Stimulated activated CD4-positive, alpha-beta T cell treated with anti-CD3 and anti-CD28 coated beads, Interleukin-4, amount 100 ng/mL, for 24 hours (primary cell): ENCODE measurements at regions not wholly inside any gene's neighbourhood (a gene's known extent, or its start where the extent isn't known, plus 50 kb on each side); places are given as distances from the start of the nearest gene placed in this dataset.
"Not testable (repeated sequence)": the region's sequence is repeated elsewhere in the genome, so short reads cannot be mapped to it uniquely, and the experiment has no call there.

Source experiments
- DNase-seq: peaks from one replicate; pipeline ENCODE4 v3.0.0-alpha.2; 2020

DNA sequence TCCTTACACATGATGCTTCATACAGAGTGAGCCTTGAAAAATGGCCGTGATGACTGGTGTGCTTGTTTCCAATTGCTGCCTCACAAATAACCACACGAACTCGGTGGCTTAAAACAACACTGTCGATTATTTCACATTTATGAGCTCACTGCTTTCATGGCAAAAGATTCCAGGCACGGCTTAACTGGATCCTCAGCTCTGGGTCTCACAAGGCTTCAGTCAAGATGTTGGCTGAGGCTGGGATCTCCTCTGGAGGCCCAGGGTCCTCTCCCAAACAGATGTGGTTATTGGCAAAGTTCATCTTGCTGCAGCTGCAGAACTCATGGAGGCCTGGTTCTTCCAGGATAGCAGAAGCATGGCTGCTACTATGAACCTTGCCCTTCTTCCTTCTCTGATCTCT lies 144.6 kb downstream of the TFAP2C start:
- no peak for DNase-seq

DNA sequence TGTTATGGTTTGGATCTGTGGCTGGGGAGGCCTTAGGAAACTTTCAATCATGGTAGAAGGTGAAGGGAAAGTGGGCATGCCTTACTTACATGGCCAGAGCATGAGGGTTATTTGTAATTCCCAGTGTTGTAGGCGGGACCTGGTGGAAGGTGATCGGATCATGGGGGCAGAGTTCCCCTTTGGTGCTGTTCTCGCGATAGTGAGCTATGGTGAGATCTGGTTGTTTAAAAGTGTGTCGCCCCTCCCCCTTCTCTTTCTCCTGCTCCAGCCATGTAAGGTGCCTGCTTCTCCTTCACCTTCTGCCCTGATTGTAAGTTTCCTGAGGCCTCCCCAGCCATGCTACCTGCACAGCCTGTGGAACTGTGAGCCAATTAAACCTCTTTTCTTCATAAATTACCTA lies 145.8 kb downstream of the TFAP2C start:
- DNase-seq: no peak

- DNase-seq: no peak
Observed at GRCh38 chr20:56776345-56776744, 147.2 kb downstream of the TFAP2C start.

GRCh38 chr20:56778765-56779195 lies 149.7 kb downstream of the TFAP2C start:
- no peak for DNase-seq

GRCh38 chr20:56779452-56780143 lies 150.5 kb downstream of the TFAP2C start:
- no peak for DNase-seq

DNA sequence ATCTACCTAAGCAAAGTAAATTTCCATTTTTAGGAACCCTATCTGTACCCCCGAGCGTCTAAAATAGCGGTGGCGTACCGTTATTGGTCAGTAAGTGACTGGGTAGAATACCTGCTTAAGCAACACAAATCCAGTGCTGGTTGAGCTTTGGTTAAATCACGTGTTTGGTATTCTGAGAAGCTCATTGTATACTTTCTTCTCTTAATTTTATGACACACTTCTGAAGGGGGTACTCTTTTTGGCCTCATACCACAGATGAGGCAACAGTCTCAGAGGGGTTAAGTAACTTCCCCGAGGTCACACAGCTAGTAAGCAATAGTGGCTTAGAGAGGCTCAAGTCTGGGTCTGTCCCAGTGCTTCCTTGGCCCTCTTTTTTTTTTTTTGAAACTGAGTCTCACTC lies 151.2 kb downstream of the TFAP2C start:
- no peak for DNase-seq

- no peak for DNase-seq
Observed at GRCh38 chr20:56781108-56781739, 152.1 kb downstream of the TFAP2C start.

DNA sequence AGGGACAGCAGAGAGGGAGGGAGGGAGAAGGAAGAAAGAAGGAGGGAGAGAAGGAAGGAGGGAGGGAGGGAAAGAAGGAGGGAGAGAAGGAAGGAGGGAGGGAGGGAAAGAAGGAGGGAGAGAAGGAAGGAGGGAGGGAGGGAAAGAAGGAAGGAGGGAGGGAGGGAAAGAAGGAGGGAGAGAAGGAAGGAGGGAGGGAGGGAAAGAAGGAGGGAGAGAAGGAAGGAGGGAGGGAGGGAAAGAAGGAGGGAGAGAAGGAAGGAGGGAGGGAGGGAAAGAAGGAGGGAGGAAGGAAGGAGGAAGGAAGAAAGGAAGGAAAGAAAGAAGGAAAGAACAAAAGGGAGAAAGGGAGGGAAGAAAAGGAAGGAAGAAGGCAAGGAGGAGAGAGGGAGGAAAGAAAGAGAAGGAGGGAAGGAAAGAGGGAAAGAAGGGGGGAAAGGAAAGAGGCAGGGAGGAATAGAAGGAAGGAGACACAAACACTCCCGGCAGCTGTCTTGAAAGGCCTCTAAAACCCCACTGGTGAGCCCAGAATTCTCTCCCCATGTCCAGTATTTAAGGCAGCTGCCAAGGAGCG lies 153.0 kb downstream of the TFAP2C start:
- not testable (repeated sequence) for DNase-seq

DNA sequence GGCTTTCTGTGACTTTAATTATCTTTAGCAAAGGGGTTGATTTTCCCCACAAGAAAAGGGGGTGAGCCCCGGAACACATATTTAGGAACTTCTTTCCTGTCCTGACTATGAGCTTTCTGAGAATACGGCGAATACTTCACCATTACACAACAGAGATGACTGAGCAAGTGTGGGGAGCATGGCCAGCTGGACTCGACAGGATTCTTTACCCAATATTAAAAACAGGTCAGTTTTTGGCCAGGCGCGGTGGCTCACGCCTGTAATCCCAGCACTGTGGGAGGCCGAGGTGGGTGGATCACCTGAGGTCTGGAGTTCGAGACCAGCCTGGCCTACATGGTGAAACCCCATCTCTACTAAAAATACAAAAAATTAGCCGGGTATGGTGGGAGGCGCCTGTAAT lies 153.7 kb downstream of the TFAP2C start:
- DNase-seq: not testable (repeated sequence)

DNA sequence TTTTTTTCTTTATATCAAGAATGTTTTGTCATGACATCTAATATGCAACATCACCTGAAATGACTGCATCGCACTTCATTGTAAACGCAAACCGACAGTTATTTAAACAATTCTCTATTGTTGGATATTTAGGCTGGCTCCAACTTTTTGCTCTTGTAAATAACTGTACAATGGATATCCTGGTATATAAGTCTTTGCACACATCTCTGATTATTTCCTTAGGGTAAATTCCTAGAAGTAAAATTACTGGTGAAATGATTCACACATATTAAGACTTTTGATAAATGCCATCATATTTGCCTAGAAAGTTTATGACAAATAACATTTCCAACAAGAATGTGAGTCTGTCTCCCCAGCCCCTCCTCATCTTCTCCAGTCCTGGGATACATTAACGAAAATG lies 154.7 kb downstream of the TFAP2C start:
- no peak for DNase-seq

DNA sequence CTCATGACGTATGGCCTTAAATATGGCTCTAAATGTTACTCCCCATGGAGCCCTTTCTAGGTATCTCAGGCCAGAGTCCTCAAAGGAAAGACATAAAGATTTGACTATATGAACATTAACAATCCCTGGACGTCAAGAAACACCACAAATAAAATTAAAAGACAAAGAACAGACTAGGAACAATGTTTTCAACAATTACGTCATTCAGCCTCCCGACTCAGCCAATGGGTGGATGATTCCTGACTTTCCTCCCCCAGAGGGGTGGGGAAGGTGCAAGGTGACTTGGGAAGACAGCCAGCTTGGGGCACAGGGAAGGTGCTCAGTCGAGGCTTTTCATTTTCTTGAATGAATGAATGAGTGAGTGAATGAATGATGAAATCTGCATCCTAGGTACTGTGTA lies 157.4 kb downstream of the TFAP2C start:
- DNase-seq: no peak

DNA sequence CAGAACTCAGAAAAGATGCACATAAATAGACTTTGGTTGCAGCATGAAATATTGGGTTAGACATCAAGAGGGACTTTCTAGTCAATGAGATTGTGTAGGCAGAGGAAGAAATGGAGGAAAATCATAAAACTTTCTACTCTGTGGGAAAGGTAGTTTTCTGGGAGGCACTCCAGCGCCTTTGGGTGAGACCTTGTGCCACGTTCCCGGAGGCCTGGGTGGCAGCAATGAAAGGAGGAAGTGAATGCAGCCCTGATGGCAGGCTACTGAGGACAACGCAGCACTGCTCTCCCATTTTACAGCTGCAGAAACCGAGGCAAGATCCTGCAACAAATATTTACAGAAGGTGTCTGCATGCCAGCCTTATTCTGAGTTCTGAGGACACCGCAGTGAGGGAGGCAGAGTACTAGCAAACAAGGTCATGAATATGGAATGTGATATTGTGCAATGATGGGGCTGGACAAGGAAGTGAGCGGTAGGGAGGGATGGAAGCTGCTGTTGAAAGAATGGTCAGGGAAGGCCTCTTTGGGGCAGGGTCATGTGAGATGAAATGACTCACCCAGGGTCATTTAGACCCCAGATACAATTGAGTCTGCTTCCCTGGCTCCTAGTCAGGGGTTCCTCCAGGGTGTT lies 159.1 kb downstream of the TFAP2C start:
- no peak for DNase-seq

DNA sequence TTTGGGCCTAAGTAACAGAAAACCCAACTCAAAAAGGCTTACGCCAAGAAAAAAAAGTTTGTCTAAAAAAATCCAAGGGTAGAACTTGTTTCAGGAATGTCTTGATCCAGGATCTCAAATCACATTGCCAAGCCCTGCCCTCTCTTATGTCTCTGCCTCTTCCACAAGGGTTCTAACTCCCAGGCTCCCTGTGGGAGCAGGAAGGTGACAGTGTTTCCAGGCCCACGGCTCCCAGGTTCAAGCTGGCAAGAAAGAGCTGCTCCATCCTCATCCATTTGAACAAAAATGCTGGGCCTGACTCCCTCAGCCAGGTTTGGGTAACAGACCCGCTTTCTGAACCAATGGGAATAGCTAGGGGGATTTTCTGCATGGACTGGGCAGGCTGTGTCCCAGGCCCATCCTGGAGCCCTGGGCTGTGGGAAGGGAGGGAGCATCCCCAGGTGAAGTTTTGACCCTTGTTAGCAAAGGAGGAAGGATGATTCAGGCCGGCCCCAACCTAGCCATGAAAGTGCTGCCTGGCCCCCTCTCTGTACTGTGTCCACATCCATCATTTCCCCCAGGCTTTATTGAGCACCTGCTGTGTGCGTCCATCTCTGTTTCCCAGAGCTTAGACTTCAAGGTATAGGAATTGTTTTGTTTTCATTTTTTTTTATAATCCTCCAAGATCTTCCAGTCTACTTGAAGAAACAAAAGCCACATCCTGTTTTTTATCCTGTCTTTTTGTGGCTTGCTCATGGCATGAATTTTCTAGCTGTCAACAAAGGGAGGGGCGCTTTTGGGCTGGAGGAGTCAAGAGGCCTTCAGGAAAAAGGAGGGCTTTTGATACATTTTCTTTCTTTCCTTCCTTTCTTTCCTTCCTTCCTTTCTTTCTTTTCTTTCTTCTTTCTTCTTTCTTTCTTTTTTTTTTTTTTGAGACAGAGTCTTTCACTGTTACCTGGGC lies 159.8 kb downstream of the TFAP2C start:
- DNase-seq: no peak

DNA sequence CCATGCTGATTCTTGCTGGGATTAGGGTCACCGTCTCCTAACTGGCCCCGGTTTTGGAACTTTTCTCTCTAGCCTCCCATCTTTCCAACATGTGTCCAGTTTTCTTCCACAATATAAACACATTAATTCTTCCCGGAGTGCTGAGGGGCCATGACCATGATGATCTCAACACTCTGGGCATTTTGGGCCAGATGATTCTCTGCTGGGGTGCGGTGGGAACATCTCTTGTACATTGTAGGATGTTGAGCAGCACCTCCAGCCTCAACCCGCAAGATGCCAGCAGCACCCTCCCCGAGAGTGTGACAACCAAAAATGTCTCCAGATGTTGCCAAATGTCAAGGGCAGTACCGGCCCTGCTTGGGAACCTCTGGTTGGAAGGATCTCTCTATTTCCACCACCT lies 164.8 kb downstream of the TFAP2C start:
- no peak for DNase-seq

GRCh38 chr20:56795492-56795891 lies 166.4 kb downstream of the TFAP2C start:
- no peak for DNase-seq

GRCh38 chr20:56796345-56796744 lies 167.2 kb downstream of the TFAP2C start:
- no peak for DNase-seq

GRCh38 chr20:56797023-56797422 lies 167.9 kb downstream of the TFAP2C start:
- DNase-seq: no peak

- DNase-seq: no peak
Observed at GRCh38 chr20:56798634-56799033, 169.5 kb downstream of the TFAP2C start.

DNA sequence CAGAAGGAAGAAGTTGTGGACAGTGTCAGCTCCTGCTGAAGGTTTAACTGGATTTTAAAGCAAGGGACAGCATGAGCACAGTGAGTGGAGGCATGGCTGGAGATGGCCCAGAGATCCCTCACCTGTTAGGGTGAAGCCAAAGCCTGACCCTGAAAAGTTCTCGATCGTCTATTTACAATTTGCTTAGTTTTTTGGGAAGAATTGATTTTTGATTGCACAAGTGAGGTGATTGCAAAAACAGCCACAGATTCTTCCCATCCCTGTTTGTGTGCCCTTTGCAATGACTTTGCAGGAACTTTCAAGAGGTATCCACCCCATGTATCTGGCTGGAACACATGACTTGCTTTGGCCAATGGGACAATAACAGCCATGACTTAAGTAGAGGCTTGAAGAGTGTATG lies 170.1 kb downstream of the TFAP2C start:
- no peak for DNase-seq

DNA sequence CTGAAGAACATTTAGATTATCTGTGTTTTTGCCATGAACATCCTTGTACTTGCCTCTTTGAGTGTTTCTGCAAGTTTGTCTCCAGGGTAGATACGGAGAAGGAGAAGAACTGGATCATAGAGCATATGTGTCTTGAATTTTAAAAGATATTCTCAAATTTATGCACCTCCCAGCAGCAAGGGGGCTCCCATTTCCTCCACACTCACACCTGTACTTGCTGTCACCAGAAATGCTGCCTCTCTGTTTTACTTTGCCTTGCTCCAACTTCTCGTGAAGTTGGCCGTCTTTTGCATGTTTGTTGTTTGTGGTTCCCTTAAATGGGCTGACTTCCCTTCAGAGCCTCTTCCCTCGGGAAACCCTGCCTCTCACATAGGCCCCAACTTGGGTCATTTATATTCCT lies 171.0 kb downstream of the TFAP2C start:
- DNase-seq: no peak

DNA sequence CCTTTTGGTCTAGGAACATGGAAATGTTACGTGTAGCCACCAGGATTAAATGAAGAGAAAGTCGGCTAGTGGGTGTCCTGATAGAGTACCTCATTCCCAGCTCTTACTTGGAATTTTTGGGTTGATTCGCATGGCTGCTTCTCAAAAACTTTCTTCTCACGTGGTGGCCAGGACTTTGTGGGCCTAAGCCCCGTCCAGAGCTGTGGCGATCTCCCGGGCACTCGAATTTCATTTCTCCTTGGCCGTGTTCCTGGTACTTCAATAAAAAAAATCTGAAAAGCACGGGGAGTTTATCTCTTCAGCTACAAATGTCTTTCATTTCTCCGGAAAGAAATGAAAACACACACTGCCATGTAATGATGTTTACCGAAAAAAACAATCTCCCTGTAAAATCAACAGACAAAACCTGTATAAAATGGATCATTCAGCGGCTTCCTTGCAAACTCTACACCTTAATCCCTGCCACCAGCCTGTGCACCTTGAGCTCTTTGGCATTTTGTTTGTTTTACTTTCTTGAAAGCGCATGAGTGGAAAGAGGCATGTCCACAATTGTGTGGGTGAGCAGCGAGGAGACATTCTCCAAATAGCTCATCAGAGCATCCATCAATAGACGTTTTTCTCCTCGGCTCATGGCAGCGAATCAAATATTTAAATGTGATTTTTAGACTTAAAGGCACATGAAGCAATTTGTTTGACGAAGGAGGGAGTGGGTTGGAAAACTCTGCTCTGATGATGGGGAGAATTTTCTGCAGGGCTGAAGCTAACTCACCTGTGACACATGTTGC lies 173.1 kb downstream of the TFAP2C start:
- no peak for DNase-seq

DNA sequence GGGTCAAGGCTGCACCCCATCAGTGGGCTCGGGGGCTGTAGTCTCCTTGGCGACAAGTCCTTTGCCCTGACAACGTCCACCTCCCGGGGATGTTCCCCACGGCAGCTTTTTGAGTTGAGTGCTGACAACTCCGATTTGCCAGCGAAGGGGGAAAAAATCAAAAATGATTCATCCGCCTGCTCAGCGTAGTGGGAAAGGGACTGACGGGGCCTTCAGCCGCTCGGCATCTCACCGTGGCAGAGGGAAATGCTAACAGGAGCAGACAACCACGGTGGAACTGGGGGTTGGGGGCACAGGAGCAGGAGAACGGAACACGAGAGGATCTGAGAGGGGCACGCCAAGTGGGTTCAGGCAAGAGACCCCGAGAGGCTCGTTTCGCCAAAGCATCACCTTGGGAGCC lies 173.7 kb downstream of the TFAP2C start:
- no peak for DNase-seq
